Osteoblast (primary cell): ENCODE measurements at regions not wholly inside any gene's neighbourhood (a gene's known extent, or its start where the extent isn't known, plus 50 kb on each side); places are given as distances from the start of the nearest gene placed in this dataset.

Experiments
- DNase-seq: peaks from one replicate; pipeline ENCODE4 v3.0.0; 2011; ENCODE audit warnings: low spot score, mixed read lengths; ENCODE audit not compliant: insufficient read length; ENCODE audit errors: missing footprints
- H2AFZ ChIP-seq: 2 replicates; pipeline ENCODE4 v1.6.0; 2011; ENCODE audit warnings: mild to moderate bottlenecking, low read length
- H3K27ac ChIP-seq: 2 replicates; pipeline ENCODE4 v1.5.1; 2011; ENCODE audit warnings: mild to moderate bottlenecking, low read depth, low read length, moderate library complexity
- H3K27me3 ChIP-seq: 2 replicates; pipeline ENCODE4 v1.6.0; 2012; ENCODE audit warnings: mild to moderate bottlenecking, control low read depth, inconsistent platforms, low read length, moderate library complexity; ENCODE audit not compliant: insufficient read depth
- H3K36me3 ChIP-seq: 2 replicates; pipeline ENCODE4 v1.5.1; 2011; ENCODE audit warnings: mild to moderate bottlenecking, low read length, control low read depth, moderate library complexity; ENCODE audit not compliant: insufficient read depth
- H3K4me1 ChIP-seq: 2 replicates; pipeline ENCODE4 v1.5.1; 2011; ENCODE audit warnings: mild to moderate bottlenecking, low read length, control low read depth, moderate library complexity; ENCODE audit not compliant: insufficient read depth
- H3K4me2 ChIP-seq: 2 replicates; pipeline ENCODE4 v1.6.0; 2011; ENCODE audit warnings: mild to moderate bottlenecking, low read length; ENCODE audit not compliant: insufficient read depth
- H3K4me3 ChIP-seq: fragments of 200-600 bp; sonication (generic); 3 replicates; pipeline ENCODE4 v1.5.1; 2012; ENCODE audit warnings: mild to moderate bottlenecking, low read length, inconsistent platforms; ENCODE audit not compliant: insufficient read depth
- H3K79me2 ChIP-seq: 2 replicates; pipeline ENCODE4 v1.6.0; 2012; ENCODE audit warnings: mild to moderate bottlenecking, low read length, control low read depth, inconsistent platforms; ENCODE audit not compliant: insufficient read depth
- H3K9me3 ChIP-seq: 2 replicates; pipeline ENCODE4 v1.5.1; 2011; ENCODE audit warnings: low read depth, low read length, control low read depth
- H4K20me1 ChIP-seq: 2 replicates; pipeline ENCODE4 v1.6.0; 2012; ENCODE audit warnings: mild to moderate bottlenecking, low read length, control low read depth; ENCODE audit not compliant: insufficient read depth
- TF ChIP-seq, protein P1 (sequence below): IDR thresholded peaks from 2 replicates; pipeline ENCODE4 v1.5.1; 2011; ENCODE audit warnings: mild to moderate bottlenecking, low read depth, low read length, moderate library complexity; ENCODE audit errors: extremely low read depth

DNA sequence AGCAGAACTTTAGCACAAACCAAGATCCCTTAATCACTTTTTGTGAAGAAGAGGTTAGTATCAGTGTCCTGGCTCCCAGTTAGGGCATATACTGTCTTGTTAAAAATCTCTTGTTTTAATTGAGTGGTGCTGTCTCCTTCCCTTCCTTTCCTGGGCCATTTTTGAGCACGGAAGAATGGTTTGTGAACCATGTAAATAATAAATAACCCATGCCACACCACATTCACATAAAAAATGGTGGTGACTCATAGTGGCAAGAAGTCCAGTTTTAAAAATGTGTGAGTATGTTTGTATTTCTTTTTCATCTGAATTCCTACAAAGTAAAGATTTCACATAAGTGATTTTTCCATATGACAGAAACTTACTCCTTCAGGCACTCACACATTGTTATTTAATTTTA is 59.1 kb upstream of the SPRED1 start:
- TF ChIP-seq, protein P1, sequence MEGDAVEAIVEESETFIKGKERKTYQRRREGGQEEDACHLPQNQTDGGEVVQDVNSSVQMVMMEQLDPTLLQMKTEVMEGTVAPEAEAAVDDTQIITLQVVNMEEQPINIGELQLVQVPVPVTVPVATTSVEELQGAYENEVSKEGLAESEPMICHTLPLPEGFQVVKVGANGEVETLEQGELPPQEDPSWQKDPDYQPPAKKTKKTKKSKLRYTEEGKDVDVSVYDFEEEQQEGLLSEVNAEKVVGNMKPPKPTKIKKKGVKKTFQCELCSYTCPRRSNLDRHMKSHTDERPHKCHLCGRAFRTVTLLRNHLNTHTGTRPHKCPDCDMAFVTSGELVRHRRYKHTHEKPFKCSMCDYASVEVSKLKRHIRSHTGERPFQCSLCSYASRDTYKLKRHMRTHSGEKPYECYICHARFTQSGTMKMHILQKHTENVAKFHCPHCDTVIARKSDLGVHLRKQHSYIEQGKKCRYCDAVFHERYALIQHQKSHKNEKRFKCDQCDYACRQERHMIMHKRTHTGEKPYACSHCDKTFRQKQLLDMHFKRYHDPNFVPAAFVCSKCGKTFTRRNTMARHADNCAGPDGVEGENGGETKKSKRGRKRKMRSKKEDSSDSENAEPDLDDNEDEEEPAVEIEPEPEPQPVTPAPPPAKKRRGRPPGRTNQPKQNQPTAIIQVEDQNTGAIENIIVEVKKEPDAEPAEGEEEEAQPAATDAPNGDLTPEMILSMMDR = no peak
- H3K27ac ChIP-seq = no peak overlapping the region
- no peaks in the 10 kb centered on the region for H3K9me3 ChIP-seq
- peaks cover 10% of the 10 kb centered on the region for H3K4me1 ChIP-seq
- H3K4me3 ChIP-seq = no peak overlapping the region
- H3K36me3 ChIP-seq = no peaks in the 10 kb centered on the region
- no peak overlapping the region for H2AFZ ChIP-seq
- no peaks in the 10 kb centered on the region for H3K79me2 ChIP-seq
- H3K4me2 ChIP-seq = no peak overlapping the region
- H3K27me3 ChIP-seq = peaks cover 4% of the 10 kb centered on the region
- no peak for DNase-seq
- no peaks in the 10 kb centered on the region for H4K20me1 ChIP-seq

GRCh38 chr15:38195191-38195901 is 57.3 kb upstream of the SPRED1 start:
- Histone ChIP-seq H3K4me3 (no peak overlapping the region), H3K4me1 (peaks cover 10% of the 10 kb centered on the region), H3K27ac (peak overlapping the region; percentile 31), H3K27me3 (peaks cover 2% of the 10 kb centered on the region), H3K79me2 (no peaks in the 10 kb centered on the region), H3K4me2 (peak overlapping the region; percentile 14), H2AFZ (peak overlapping the region; percentile 22), H3K36me3 (no peaks in the 10 kb centered on the region), H3K9me3 (no peaks in the 10 kb centered on the region), H4K20me1 (no peaks in the 10 kb centered on the region)
- DNase-seq = no peak
- TF ChIP-seq, protein P1 = no peak

- H2AFZ ChIP-seq = no peak overlapping the region
- no peaks in the 10 kb centered on the region for H3K9me3 ChIP-seq
- no peaks in the 10 kb centered on the region for H3K36me3 ChIP-seq
- no peaks in the 10 kb centered on the region for H3K79me2 ChIP-seq
- TF ChIP-seq, protein P1 = no peak
- H3K4me2 ChIP-seq = no peak overlapping the region
- H4K20me1 ChIP-seq = no peaks in the 10 kb centered on the region
- no peak overlapping the region for H3K4me3 ChIP-seq
- peak overlapping the region; percentile 31 for H3K27ac ChIP-seq
- H3K4me1 ChIP-seq = peaks cover 10% of the 10 kb centered on the region
- no peaks in the 10 kb centered on the region for H3K27me3 ChIP-seq
- DNase-seq = no peak
These were observed 56.6 kb upstream of the SPRED1 start for GRCh38 chr15:38196076-38196475.

GRCh38 chr15:38197553-38197952 is 55.1 kb upstream of the SPRED1 start:
- Histone ChIP-seq H3K9me3 (no peaks in the 10 kb centered on the region), H3K79me2 (no peaks in the 10 kb centered on the region), H3K4me1 (peaks cover 13% of the 10 kb centered on the region), H3K27ac (no peak overlapping the region), H3K36me3 (no peaks in the 10 kb centered on the region), H3K27me3 (no peaks in the 10 kb centered on the region), H3K4me3 (no peak overlapping the region), H4K20me1 (no peaks in the 10 kb centered on the region), H2AFZ (no peak overlapping the region), H3K4me2 (no peak overlapping the region)
- no peak for DNase-seq
- TF ChIP-seq, protein P1 = no peak
